RWPE1 (cell line): ENCODE measurements at regions not wholly inside any gene's neighbourhood (a gene's known extent, or its start where the extent isn't known, plus 50 kb on each side); places are given as distances from the start of the nearest gene placed in this dataset.

Experiments used
- CTCF ChIA-PET: fragments of 350-600 bp; sonication (Branson Sonifier 250); formaldehyde crosslinking; extraction: SDS; loops from one replicate; lab custom pipeline; 2021; lab: Yijun Ruan, JAX
- POLR2A ChIA-PET: fragments of 400-600 bp; formaldehyde crosslinking; extraction: SDS; loops from one replicate; lab custom pipeline; 2020; ENCODE audit warnings: antibody characterized with exemption; ENCODE audit not compliant: low non-redundant PET; lab: Yijun Ruan, JAX
- DNase-seq: peaks from one replicate; pipeline ENCODE4 v3.0.0; 2012; ENCODE audit warnings: low spot score
- H3K27ac ChIP-seq: fragments of 450-650 bp; 2 replicates; pipeline ENCODE4 v1.5.1; 2017
- TF ChIP-seq, protein P1 (sequence below): fragments of 450-650 bp; conservative IDR thresholded peaks from 2 replicates; pipeline ENCODE4 v1.5.1; 2017; ENCODE audit warnings: low read depth, mild to moderate bottlenecking

DNA sequence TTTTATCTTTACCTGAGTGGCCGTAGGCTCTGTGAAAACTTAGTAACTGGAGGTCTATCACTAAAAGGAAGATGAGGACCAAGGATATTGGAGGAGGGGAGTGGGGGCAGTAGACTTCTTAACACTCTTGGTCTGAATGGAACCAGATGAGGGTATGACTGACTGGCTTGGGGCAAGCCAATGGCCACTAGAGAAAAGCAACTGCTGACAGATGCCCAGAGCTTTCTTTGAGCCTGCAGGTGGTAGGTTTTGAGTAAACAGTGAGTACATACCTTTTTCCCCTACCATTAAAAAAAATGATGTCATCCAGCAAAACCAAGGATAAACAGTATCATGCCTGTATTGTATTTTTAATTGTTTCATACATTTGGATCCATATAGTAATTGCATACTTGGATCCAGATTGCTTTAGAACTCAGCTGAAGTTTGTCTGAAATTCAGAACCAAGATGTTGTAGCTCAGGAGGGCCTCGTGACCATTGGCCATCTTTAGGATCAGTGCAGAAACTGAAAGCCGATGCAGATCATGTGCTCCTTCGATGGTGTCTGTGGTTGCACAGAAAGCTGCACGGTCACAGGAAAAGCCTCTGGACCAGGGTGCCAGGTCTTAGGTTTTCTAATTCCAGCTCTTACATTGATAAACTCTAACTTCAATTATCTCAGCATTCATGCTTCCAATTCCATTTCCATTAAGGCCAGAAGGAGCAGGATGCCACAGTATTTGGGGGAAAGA, 131.0 kb downstream of the PDGFRA start:
- no peak for DNase-seq
- H3K27ac ChIP-seq: no peak overlapping the region
- ChIA-PET POLR2A (no interaction called here), CTCF (interaction anchor here (0.7 kb wide), 1 partner anchor 183 kb away, joined by 8 read pairs; no protein-coding TSS in a partner anchor)
- TF ChIP-seq, protein P1, sequence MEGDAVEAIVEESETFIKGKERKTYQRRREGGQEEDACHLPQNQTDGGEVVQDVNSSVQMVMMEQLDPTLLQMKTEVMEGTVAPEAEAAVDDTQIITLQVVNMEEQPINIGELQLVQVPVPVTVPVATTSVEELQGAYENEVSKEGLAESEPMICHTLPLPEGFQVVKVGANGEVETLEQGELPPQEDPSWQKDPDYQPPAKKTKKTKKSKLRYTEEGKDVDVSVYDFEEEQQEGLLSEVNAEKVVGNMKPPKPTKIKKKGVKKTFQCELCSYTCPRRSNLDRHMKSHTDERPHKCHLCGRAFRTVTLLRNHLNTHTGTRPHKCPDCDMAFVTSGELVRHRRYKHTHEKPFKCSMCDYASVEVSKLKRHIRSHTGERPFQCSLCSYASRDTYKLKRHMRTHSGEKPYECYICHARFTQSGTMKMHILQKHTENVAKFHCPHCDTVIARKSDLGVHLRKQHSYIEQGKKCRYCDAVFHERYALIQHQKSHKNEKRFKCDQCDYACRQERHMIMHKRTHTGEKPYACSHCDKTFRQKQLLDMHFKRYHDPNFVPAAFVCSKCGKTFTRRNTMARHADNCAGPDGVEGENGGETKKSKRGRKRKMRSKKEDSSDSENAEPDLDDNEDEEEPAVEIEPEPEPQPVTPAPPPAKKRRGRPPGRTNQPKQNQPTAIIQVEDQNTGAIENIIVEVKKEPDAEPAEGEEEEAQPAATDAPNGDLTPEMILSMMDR: no peak

DNA sequence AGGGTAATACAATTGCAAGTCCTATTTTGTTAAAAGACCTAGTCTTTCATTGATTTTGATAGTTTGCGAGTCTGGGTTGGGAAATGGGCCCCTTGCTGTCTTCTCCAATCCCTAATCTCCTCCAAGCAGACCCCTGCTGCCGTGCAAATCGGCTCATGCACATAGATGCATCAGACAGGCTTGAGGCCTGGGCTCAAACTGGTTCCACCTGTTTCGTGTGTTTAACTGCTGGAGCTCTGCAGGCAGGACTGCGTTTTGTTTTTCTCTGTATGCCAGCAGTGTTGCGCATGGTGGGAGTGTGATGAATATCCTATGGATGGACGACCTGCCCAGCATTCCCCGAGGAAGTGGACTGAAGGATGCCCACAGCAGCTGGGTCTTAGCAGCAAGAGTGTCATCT, 133.9 kb downstream of the PDGFRA start:
- ChIA-PET CTCF (interaction anchor here (0.6 to 0.8 kb wide), 2 partner anchors 22 to 32 kb away, joined by 4 to 5 read pairs; no protein-coding TSS in a partner anchor), POLR2A (no interaction called here)
- DNase-seq: no peak
- TF ChIP-seq, protein P1: no peak
- no peak overlapping the region for H3K27ac ChIP-seq

DNA sequence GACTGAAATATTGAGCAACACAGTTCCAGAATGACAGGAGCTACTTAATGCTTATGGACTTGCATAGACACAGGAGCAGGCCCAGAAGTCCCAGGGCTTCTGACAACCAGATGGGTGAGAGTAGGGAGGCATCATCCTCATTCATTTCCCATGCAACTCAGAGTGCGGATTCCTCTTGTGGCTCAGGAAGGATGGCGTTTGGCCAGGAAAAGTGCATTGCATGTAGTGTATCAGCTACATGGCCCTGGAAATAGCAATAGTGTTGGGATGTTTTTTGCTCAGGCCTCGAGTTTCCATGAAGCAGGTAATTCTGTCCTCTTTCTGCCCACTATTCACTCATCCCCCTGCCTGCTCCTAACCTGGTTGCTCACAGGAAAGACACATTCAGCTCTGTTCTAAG, 136.6 kb downstream of the PDGFRA start:
- TF ChIP-seq, protein P1: no peak
- H3K27ac ChIP-seq: no peak overlapping the region
- ChIA-PET CTCF (no interaction called here), POLR2A (no interaction called here)
- no peak for DNase-seq

DNA sequence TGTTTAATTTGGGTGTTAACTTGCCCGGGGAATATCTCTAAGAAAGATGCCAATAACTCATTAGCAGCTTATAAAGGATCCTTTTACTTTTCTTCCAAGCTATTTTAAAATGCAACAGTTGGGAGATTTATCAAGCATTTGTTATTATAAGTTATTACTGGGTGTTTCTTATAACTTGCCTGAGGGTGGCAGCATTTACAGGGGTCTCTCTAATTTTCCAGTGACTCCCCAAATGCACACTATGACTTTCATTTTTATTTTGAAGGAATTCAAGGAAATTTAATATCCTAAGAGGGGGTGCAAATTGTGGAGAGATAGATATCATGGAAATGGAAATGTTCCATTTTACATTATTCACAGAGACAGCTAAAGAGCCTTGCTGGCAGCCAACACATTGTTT, 138.0 kb downstream of the PDGFRA start:
- ChIA-PET POLR2A (no interaction called here), CTCF (no interaction called here)
- TF ChIP-seq, protein P1: no peak
- DNase-seq: no peak
- no peak overlapping the region for H3K27ac ChIP-seq

DNA sequence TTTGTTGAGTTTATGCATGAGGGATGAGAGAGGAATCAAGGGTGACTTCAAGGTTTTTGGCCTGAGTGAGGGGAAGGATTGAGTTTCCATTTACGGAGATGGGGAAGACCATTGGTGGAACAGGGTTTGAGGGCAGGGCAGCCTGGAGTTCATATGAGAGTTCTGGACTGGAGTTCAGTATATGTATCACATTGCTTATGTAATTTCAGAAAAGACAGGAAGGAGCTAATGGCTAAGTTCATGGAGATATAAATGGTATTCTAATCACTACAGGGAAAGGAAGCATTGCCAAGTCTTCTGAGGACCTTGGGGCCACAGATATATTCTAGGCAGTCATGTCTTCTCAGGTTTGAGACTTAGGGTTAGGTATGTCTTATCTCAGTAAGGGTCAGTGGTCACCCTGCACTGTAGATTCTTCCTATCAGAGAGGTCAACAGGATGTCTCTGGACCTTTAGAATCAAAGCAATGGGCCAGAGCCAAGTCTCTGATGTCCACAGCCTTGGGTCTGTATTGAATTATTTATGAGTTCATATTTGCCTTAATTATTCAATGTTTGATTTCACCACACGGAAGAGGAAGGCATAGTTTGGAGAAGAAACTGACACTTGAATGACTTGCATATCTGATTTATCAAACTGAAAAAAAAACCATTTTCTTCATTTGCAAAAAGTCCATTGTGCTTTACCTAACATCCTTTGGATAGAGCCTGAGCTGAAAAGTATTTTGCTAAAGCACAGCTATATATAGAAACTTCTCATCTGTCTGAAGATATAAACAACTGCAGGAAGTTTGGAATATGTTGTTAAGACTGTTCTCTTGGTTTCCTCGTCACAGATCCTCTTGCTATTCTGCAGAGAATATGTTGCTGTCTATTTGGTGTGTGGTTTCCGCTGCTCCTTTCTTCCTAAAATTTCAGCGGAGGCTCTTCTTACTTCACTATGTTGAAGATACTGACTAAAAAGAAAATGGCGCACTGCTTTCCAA, 139.5 kb downstream of the PDGFRA start:
- DNase-seq: no peak
- POLR2A ChIA-PET: no interaction called here
- CTCF ChIA-PET: no interaction called here
- TF ChIP-seq, protein P1: no peak
- H3K27ac ChIP-seq: no peak overlapping the region

DNA sequence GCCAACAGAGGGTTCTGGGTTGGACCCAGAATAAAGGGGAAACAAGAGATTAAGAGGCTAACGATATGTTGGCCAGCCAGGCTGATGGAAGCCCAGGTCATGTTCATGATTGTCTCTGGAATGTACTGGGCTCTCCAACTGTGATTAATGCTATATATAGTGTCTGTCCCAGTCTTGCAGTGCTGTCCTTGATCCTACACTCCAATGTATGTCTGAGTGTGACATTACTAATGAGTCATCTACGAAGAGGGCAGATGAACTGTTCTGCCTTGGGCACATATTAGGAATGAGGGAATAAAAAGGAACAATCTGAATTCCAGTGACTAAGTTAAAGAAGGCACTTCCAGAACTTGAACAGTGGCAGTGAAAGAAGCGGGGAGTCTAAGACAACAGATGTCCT, 142.1 kb downstream of the PDGFRA start:
- ChIA-PET CTCF (no interaction called here), POLR2A (no interaction called here)
- TF ChIP-seq, protein P1: no peak
- no peak overlapping the region for H3K27ac ChIP-seq
- DNase-seq: no peak
